MM.1S (cell line): ENCODE measurements at regions not wholly inside any gene's neighbourhood (a gene's known extent, or its start where the extent isn't known, plus 50 kb on each side); places are given as distances from the start of the nearest gene placed in this dataset.
"Not testable (repeated sequence)": the region's sequence is repeated elsewhere in the genome, so short reads cannot be mapped to it uniquely, and the experiment has no call there.

ENCODE experiments used
- DNase-seq: peaks from one replicate; pipeline ENCODE4 v3.0.0-alpha.2; 2015
- H2AFZ ChIP-seq: fragments of 300-600 bp; sonication (generic); 2 replicates; pipeline ENCODE4 v1.6.0; 2016; ENCODE audit warnings: antibody characterized with exemption, low read length
- H3F3A ChIP-seq: fragments of 300-600 bp; sonication (generic); 2 replicates; pipeline ENCODE4 v1.6.1; 2016; ENCODE audit warnings: mild to moderate bottlenecking, antibody characterized with exemption, low read length, moderate library complexity, mixed read lengths; ENCODE audit not compliant: insufficient read depth
- H3K27ac ChIP-seq: fragments of 300-600 bp; sonication (generic); 2 replicates; pipeline ENCODE4 v1.5.1; 2016; ENCODE audit warnings: mild to moderate bottlenecking, low read length
- H3K27me3 ChIP-seq: fragments of 300-600 bp; sonication (generic); replicated peaks from 2 replicates; pipeline ENCODE4 v1.6.0; 2016; ENCODE audit warnings: low read length; ENCODE audit not compliant: insufficient read depth
- H3K36me3 ChIP-seq: fragments of 300-600 bp; sonication (generic); replicated peaks from 2 replicates; pipeline ENCODE4 v1.6.1; 2016; ENCODE audit warnings: mild to moderate bottlenecking, low read length, mixed read lengths; ENCODE audit not compliant: insufficient read depth
- H3K4me1 ChIP-seq: fragments of 300-600 bp; sonication (generic); 2 replicates; pipeline ENCODE4 v1.6.1; 2016; ENCODE audit warnings: low read length, mixed read lengths
- H3K4me2 ChIP-seq: fragments of 300-600 bp; sonication (generic); 2 replicates; pipeline ENCODE4 v1.6.0; 2016; ENCODE audit warnings: low read depth, low read length
- H3K4me3 ChIP-seq: fragments of 300-600 bp; sonication (generic); 2 replicates; pipeline ENCODE4 v1.5.1; 2016; ENCODE audit warnings: low read length, mixed read lengths
- H3K79me2 ChIP-seq: fragments of 300-600 bp; sonication (generic); 2 replicates; pipeline ENCODE4 v1.6.1; 2016; ENCODE audit warnings: mixed run types, low read length, mixed read lengths
- H3K9ac ChIP-seq: fragments of 300-600 bp; sonication (generic); 2 replicates; pipeline ENCODE4 v1.6.1; 2016; ENCODE audit warnings: low read length, mixed read lengths
- H3K9me2 ChIP-seq: fragments of 300-600 bp; sonication (generic); replicated peaks from 2 replicates; pipeline ENCODE4 v1.6.1; 2016; ENCODE audit warnings: mild to moderate bottlenecking, low read length, mixed read lengths; ENCODE audit not compliant: insufficient read depth
- H3K9me3 ChIP-seq: fragments of 300-600 bp; sonication (generic); replicated peaks from 2 replicates; pipeline ENCODE4 v1.6.1; 2016; ENCODE audit warnings: mild to moderate bottlenecking, low read length, mixed read lengths; ENCODE audit not compliant: insufficient read depth
- H4K20me1 ChIP-seq: fragments of 300-600 bp; sonication (generic); 2 replicates; pipeline ENCODE4 v1.6.1; 2016; ENCODE audit warnings: mild to moderate bottlenecking, low read length, moderate library complexity, mixed read lengths; ENCODE audit not compliant: insufficient read depth
- EZH2 ChIP-seq: fragments of 300-600 bp; sonication (generic); optimal IDR thresholded peaks from 2 replicates; pipeline ENCODE3; 2017; ENCODE audit warnings: low read depth, mild to moderate bottlenecking, antibody characterized with exemption, low read length, mixed read lengths
- EZH2phosphoT487 ChIP-seq: fragments of 300-600 bp; sonication (generic); IDR thresholded peaks from 2 replicates; pipeline ENCODE4 v1.6.1; 2018; ENCODE audit warnings: antibody characterized with exemption, low read length
- TF ChIP-seq, protein P1 (sequence below): fragments of 300-600 bp; sonication (generic); IDR thresholded peaks from 2 replicates; pipeline ENCODE4 v1.5.1; 2016; ENCODE audit warnings: antibody characterized with exemption, low read length, mixed read lengths

DNA sequence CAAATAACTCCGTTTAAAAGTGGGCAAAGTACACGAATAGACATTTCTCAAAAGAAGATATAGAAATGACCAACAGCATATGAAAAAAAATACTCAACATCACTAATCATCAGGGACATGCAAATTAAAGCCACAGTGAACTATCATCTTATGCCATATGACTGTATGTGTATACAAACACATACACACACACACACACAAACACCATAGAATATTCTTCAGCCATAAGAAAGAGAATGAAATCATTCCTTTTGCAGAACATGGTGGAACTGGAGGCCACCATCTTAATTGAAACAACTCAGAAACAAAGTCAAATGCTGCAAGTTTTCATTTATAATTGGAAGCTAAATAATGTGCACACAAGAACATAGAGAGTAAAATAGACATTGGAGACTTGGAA, 1019.4 kb downstream of the KCNMA1 start:
- no peak overlapping the region for H3K9ac ChIP-seq
- H3K36me3 ChIP-seq = no peaks in the 10 kb centered on the region
- no peaks in the 10 kb centered on the region for H3K9me3 ChIP-seq
- no peaks in the 10 kb centered on the region for H4K20me1 ChIP-seq
- H3K27me3 ChIP-seq = no peaks in the 10 kb centered on the region
- no peak overlapping the region for H3K4me2 ChIP-seq
- H3K4me1 ChIP-seq = no peaks in the 10 kb centered on the region
- H3K27ac ChIP-seq = no peak overlapping the region
- no peaks in the 10 kb centered on the region for H3K79me2 ChIP-seq
- H2AFZ ChIP-seq = no peak overlapping the region
- H3F3A ChIP-seq = no peaks in the 10 kb centered on the region
- no peaks in the 10 kb centered on the region for H3K9me2 ChIP-seq
- no peak for DNase-seq
- TF ChIP-seq EZH2 (no peak), EZH2phosphoT487 (no peak)
- TF ChIP-seq, protein P1, sequence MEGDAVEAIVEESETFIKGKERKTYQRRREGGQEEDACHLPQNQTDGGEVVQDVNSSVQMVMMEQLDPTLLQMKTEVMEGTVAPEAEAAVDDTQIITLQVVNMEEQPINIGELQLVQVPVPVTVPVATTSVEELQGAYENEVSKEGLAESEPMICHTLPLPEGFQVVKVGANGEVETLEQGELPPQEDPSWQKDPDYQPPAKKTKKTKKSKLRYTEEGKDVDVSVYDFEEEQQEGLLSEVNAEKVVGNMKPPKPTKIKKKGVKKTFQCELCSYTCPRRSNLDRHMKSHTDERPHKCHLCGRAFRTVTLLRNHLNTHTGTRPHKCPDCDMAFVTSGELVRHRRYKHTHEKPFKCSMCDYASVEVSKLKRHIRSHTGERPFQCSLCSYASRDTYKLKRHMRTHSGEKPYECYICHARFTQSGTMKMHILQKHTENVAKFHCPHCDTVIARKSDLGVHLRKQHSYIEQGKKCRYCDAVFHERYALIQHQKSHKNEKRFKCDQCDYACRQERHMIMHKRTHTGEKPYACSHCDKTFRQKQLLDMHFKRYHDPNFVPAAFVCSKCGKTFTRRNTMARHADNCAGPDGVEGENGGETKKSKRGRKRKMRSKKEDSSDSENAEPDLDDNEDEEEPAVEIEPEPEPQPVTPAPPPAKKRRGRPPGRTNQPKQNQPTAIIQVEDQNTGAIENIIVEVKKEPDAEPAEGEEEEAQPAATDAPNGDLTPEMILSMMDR = no peak
- H3K4me3 ChIP-seq = no peak overlapping the region

DNA sequence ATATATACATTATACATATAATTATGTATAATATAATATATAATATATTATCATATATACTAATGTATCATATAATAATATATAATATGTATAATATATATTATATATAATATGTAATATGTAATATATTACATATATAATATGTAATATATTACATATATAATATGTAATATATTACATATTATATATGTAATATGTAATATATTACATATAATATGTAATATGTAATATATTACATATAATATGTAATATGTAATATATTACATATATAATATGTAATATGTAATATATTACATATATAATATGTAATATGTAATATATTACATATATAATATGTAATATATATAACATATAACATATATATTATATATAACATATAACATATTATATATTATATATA, 1020.9 kb downstream of the KCNMA1 start:
- H3K9me2 ChIP-seq, H3K27me3 ChIP-seq, H3K36me3 ChIP-seq, H3K9me3 ChIP-seq, H3K9ac ChIP-seq, H3F3A ChIP-seq, H3K79me2 ChIP-seq, H3K27ac ChIP-seq, H2AFZ ChIP-seq, H3K4me3 ChIP-seq, H4K20me1 ChIP-seq, DNase-seq, H3K4me2 ChIP-seq, H3K4me1 ChIP-seq: not testable (repeated sequence)

DNA sequence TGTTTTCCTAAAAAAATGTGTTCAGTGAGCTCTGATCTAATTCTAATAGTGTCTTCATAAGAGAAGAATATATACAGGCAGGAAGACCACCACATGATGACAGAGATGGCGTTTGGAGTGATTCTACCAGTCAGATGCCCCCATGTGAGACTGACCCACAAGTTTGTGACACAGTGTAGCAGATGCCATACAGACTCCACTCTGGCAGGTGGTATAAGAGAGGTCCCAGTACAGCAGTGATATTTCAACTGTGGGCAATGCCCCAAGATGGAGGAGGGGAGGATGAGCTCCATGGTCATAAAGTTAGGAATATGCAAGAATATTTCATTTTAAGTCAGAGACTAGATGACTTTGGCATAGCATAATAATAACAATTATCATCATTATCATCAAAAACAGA, 1022.6 kb downstream of the KCNMA1 start:
- H2AFZ ChIP-seq = no peak overlapping the region
- H3K36me3 ChIP-seq = no peaks in the 10 kb centered on the region
- H3K4me3 ChIP-seq = no peak overlapping the region
- no peaks in the 10 kb centered on the region for H3K9me3 ChIP-seq
- no peak overlapping the region for H3K27ac ChIP-seq
- no peaks in the 10 kb centered on the region for H3K27me3 ChIP-seq
- no peaks in the 10 kb centered on the region for H4K20me1 ChIP-seq
- H3K9ac ChIP-seq = no peak overlapping the region
- no peaks in the 10 kb centered on the region for H3F3A ChIP-seq
- no peaks in the 10 kb centered on the region for H3K79me2 ChIP-seq
- no peaks in the 10 kb centered on the region for H3K9me2 ChIP-seq
- no peak overlapping the region for H3K4me2 ChIP-seq
- no peaks in the 10 kb centered on the region for H3K4me1 ChIP-seq
- TF ChIP-seq EZH2phosphoT487 (no peak), EZH2 (no peak)
- TF ChIP-seq, protein P1 = no peak
- DNase-seq = no peak
